ENCODE measurements at regions not wholly inside any gene's neighbourhood (a gene's known extent, or its start where the extent isn't known, plus 50 kb on each side); places are given as distances from the start of the nearest gene placed in this dataset.

- DNase-seq (ENCODE audit: unreplicated experiment), result peak; percentile 23
- ChIA-PET CTCF (no interaction called here), POLR2A (interaction anchor here (0.6 to 4.1 kb wide), 4 partner anchors 12 to 880 kb away, joined by 3 to 15 read pairs (median 4); no protein-coding TSS in a partner anchor)
- BruUV-seq (replicated peaks), result no TSS peak
- Mint-ChIP-seq H3K27ac (ENCODE audit: low read depth, unreplicated experiment) (no peak overlapping the region), H3K36me3 (ENCODE audit: insufficient read depth, unreplicated experiment) (peaks cover 5% of the 10 kb centered on the region), H3K4me1 (ENCODE audit: insufficient read depth, unreplicated experiment) (peaks cover 17% of the 10 kb centered on the region), H3K9me3 (ENCODE audit: unreplicated experiment) (no peaks in the 10 kb centered on the region), H3K27me3 (ENCODE audit: insufficient read depth, unreplicated experiment) (no peaks in the 10 kb centered on the region), H3K4me3 (ENCODE audit: unreplicated experiment) (no peak overlapping the region)
- no peak for TF ChIP-seq CTCF (IDR thresholded peaks at IDR 0.05; ENCODE audit: unreplicated experiment)
- intact Hi-C loops (cut with micrococcal nuclease), result no loop called here
These were observed 311.9 kb upstream of the CITED2 start for GRCh38 chr6:139686308-139686707.

- no peaks in the 10 kb centered on the region for H3K9me3 Mint-ChIP-seq (ENCODE audit: unreplicated experiment)
- peaks cover 12% of the 10 kb centered on the region for H3K4me1 Mint-ChIP-seq (ENCODE audit: insufficient read depth, unreplicated experiment)
- ChIA-PET POLR2A (interaction anchor here (1.2 to 4.1 kb wide), 2 partner anchors 14 to 28 kb away, joined by 3 to 15 read pairs; no protein-coding TSS in a partner anchor), CTCF (interaction anchor here (1.0 kb wide), 1 partner anchor 311 kb away, joined by 3 read pairs; the partner anchor contains the start of gene CITED2)
- no peak overlapping the region for H3K4me3 Mint-ChIP-seq (ENCODE audit: unreplicated experiment)
- no peak for TF ChIP-seq CTCF (IDR thresholded peaks at IDR 0.05; ENCODE audit: unreplicated experiment)
- BruUV-seq (replicated peaks), result no TSS peak
- intact Hi-C loops (cut with micrococcal nuclease), result no loop called here
- DNase-seq (ENCODE audit: unreplicated experiment), result no peak
- H3K27me3 Mint-ChIP-seq (ENCODE audit: insufficient read depth, unreplicated experiment), result no peaks in the 10 kb centered on the region
- no peaks in the 10 kb centered on the region for H3K36me3 Mint-ChIP-seq (ENCODE audit: insufficient read depth, unreplicated experiment)
- no peak overlapping the region for H3K27ac Mint-ChIP-seq (ENCODE audit: low read depth, unreplicated experiment)
These were observed 310.6 kb upstream of the CITED2 start for GRCh38 chr6:139685009-139685408.

- H3K36me3 Mint-ChIP-seq (ENCODE audit: insufficient read depth, unreplicated experiment), result no peaks in the 10 kb centered on the region
- no peaks in the 10 kb centered on the region for H3K27me3 Mint-ChIP-seq (ENCODE audit: insufficient read depth, unreplicated experiment)
- CTCF ChIA-PET, result no interaction called here
- no peak overlapping the region for H3K4me3 Mint-ChIP-seq (ENCODE audit: unreplicated experiment)
- H3K27ac Mint-ChIP-seq (ENCODE audit: low read depth, unreplicated experiment), result no peak overlapping the region
- no peaks in the 10 kb centered on the region for H3K9me3 Mint-ChIP-seq (ENCODE audit: unreplicated experiment)
- DNase-seq (ENCODE audit: unreplicated experiment), result no peak
- TF ChIP-seq CTCF (IDR thresholded peaks at IDR 0.05; ENCODE audit: unreplicated experiment), result no peak
- no TSS peak for BruUV-seq (replicated peaks)
- H3K4me1 Mint-ChIP-seq (ENCODE audit: insufficient read depth, unreplicated experiment), result peaks cover 4% of the 10 kb centered on the region
- POLR2A ChIA-PET, result interaction anchor here (0.6 to 0.9 kb wide), 2 partner anchors 14 to 307 kb away, joined by 3 read pairs; partner anchors contain the start of gene CITED2
- intact Hi-C loops (cut with micrococcal nuclease), result no loop called here
These were observed 306.4 kb upstream of the CITED2 start for GRCh38 chr6:139680819-139681218.

GRCh38 chr6:139679516-139680179 is 305.2 kb upstream of the CITED2 start:
- Mint-ChIP-seq H3K4me1 (ENCODE audit: insufficient read depth, unreplicated experiment) (peaks cover 4% of the 10 kb centered on the region), H3K36me3 (ENCODE audit: insufficient read depth, unreplicated experiment) (no peaks in the 10 kb centered on the region), H3K27me3 (ENCODE audit: insufficient read depth, unreplicated experiment) (no peaks in the 10 kb centered on the region), H3K27ac (ENCODE audit: low read depth, unreplicated experiment) (no peak overlapping the region), H3K9me3 (ENCODE audit: unreplicated experiment) (no peaks in the 10 kb centered on the region), H3K4me3 (ENCODE audit: unreplicated experiment) (no peak overlapping the region)
- DNase-seq (ENCODE audit: unreplicated experiment), result peak; percentile 34
- no peak for TF ChIP-seq CTCF (IDR thresholded peaks at IDR 0.05; ENCODE audit: unreplicated experiment)
- ChIA-PET CTCF (no interaction called here), POLR2A (no interaction called here)
- intact Hi-C loops (cut with micrococcal nuclease), result no loop called here
- no TSS peak for BruUV-seq (replicated peaks)

All from MCF 10A (cell line).